GM19372 (cell line): ENCODE measurements at regions not wholly inside any gene's neighbourhood (a gene's known extent, or its start where the extent isn't known, plus 50 kb on each side); places are given as distances from the start of the nearest gene placed in this dataset.
"Not testable (repeated sequence)": the region's sequence is repeated elsewhere in the genome, so short reads cannot be mapped to it uniquely, and the experiment has no call there.

ENCODE experiments used
- ATAC-seq: cut with Tn5 transposase; IDR thresholded peaks from one replicate; pipeline ENCODE4 v1.9.1; 2021; ENCODE audit warnings: mild to moderate bottlenecking, low read depth, moderate library complexity; ENCODE audit not compliant: unreplicated experiment

DNA sequence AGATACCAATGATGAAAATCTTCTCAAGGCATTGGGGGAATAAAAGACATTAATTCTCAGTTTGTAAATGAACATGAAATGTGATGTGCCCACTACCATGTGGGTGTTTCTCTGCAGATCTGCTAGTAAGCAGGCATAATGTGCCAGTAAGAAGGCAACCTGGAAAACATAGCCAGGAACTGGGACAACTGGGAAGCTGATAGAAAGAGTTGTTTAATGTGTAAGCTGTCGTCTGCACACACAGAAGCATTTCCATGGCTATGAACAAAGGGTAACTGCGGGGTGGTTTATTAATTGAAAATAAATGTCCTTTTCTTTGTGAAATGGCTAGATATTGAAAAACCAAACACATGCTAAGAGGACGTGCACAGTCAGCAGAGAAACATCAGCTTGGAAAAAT, 52.0 kb downstream of the ZC3H11B start:
- no peak for ATAC-seq

GRCh38 chr1:219559899-219560298, 53.0 kb downstream of the ZC3H11B start:
- ATAC-seq: no peak

- ATAC-seq: no peak
These were observed 57.1 kb downstream of the ZC3H11B start for GRCh38 chr1:219555806-219556205.

DNA sequence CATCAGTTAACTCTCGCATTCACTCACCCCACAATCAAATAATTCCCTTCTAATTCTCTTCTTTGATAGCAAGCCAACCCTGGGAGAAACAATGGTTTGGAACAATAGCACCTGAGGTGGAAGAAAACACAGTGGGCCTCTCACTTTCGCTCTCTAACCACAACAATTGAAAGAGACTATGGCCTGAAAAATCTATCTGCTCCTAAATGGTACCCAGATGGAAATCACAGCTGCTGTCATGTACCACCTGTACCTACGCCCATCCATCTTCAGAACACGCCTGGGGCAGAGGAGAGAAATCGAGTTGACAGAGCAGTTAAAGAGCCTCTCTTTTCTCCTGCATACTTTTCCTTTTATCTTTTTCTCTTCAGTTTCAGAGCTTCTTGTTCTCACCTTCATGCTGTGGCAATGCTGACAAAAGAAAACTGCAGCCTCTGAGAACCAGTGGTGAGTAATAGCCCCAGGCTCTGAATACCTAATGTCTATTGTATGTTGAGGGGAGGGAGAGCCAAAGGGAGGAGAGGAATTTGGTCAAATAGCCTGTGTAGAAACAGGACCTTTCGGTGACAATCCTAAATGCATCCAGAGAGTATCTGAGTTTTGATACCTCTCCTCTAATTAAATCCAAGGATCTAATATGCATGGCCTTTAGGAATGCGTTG, 57.7 kb downstream of the ZC3H11B start:
- no peak for ATAC-seq

GRCh38 chr1:219553934-219554502, 58.9 kb downstream of the ZC3H11B start:
- no peak for ATAC-seq

DNA sequence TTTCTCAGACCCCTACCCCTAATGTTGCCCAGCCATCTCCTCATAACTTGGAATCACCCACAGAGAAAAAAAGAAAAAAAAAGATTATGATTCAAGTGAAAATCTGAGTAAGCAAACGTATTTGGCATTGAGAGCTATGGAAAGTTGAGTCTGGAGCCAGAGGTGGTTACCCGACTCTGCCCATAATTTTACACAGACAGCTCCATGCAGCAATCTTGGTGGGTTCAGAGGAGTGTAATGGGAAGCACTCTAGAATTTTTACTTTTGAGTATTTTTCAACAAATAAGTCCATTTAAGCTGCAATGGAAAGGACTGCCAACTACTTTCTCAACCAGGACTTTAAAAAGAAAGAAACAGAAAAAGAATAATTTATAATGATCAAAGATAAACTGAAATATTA, 62.7 kb downstream of the ZC3H11B start:
- no peak for ATAC-seq

GRCh38 chr1:219549215-219549614, 63.7 kb downstream of the ZC3H11B start:
- no peak for ATAC-seq

DNA sequence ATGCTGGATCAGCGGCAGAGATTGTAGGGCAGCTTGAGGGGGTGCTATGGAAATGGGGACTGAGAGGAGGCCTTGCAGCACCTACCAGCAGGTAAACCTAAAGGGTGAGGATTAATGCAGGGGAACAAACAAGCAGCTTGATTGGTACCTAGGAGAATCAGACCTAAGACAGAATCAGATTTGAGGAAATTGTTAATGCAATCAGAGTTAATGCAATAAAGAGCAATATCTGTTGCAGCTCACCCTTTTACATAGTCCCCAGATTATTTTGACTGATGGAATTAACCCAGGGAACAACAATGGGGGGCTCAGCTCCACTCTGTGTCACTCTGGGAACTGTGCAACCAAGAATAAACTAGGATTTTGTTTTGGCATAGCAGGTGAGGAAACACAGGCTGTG, 64.5 kb downstream of the ZC3H11B start:
- ATAC-seq: no peak

DNA sequence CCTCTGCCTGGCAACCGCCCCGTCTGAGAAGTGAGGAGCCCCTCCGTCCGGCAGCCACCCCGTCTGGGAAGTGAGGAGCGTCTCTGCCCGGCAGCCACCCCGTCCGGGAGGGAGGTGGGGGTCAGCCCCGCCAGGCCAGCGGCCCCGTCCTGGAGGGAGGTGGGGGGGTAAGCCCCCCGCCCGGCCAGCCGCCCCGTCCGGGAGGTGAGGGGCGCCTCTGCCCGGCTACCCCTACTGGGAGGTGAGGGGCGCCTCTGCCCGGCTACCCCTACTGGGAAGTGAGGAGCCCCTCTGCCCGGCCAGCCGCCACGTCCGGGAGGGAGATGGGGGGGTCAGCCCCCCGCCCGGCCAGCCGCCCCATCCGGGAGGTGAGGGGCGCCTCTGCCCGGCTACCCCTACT, 67.1 kb downstream of the ZC3H11B start:
- not testable (repeated sequence) for ATAC-seq

GRCh38 chr1:219544163-219544846, 68.6 kb downstream of the ZC3H11B start:
- no peak for ATAC-seq

GRCh38 chr1:219542828-219543518, 69.9 kb downstream of the ZC3H11B start:
- ATAC-seq: no peak

DNA sequence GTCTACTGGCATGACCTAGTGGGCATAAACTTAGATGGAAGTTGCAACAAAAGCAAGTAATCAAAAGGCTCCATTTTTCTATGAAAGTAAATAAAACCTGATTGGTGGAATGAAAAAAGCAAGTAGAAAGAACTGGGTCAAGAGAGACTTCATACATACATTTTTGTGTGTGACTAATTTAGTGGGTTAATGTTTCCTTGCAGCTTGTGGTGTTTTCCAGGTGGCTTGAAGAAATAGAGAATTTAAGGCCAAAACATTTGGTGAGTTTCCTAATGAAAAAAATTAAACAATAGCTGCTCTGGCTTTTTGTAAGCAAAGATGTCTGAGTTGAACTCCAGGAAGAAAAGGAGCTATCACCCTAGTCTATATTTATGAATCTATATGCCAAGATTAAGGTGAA, 71.0 kb downstream of the ZC3H11B start:
- no peak for ATAC-seq

DNA sequence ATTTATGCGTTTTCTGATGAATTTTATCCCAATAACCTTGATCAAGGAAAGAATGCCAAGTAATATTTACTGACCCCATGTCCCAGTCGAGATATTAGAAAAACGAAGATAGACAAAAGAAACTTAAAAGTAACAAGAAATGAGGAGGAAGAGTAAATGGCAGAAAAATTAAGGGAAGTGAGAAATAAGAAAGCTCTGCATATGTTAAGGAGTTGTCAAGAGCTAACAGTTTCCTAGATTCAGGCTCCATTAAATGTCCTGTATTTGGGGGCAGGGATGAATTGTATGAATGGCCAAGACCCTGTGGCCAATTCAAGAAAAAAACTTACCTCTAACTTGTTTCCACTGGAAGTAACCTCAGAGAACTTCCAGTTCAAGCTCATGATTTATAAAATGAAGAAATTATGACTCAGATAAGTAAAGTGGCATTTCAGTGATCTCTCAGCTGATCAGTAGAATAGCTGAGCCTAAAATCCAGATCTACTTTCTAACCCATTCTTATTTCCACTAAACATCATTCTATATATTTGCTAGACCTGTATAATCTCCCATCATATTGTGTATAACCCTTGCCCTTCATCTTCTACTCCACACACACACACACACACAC, 73.2 kb downstream of the ZC3H11B start:
- ATAC-seq: no peak

DNA sequence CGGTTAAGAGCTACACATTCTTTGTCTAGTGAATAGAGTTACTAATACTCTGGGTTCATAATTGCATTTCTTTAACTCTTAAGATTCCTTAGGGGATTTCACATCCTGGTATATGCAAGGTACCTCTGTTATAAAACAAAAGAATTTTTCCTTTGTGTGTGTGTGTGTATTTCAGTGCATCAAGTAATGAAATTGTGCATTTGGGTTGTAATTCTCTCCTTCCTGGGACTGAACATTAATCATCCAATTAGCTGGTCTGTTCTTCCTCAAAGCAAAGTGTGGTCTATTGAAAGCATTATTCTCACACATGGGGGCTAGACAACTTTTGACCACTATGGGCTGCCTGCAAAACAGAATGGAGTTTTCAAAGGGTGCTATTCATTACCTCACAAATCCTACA, 74.0 kb downstream of the ZC3H11B start:
- ATAC-seq: no peak

DNA sequence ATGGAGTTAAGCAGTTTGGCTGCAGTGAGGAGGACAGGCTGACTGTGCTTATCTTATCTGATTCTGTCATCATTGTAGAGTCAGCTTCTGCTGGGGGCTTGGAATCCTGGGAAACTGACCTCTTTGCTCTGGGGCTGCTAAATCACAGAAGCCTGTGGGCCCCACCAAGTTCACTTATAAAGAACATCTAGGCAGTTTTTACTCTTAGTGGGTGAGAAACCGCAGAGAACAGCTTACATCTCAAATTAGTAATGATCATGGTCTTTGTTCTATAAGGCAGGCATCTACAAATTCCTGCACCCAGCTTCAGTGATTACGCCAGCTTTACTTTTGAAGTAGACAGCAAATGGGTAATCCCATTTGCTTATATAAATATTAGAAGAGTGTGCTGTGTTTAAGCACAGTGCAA, 75.7 kb downstream of the ZC3H11B start:
- no peak for ATAC-seq

GRCh38 chr1:219536038-219536437, 76.9 kb downstream of the ZC3H11B start:
- no peak for ATAC-seq

- ATAC-seq: no peak
These were observed 77.9 kb downstream of the ZC3H11B start for GRCh38 chr1:219534991-219535390.

DNA sequence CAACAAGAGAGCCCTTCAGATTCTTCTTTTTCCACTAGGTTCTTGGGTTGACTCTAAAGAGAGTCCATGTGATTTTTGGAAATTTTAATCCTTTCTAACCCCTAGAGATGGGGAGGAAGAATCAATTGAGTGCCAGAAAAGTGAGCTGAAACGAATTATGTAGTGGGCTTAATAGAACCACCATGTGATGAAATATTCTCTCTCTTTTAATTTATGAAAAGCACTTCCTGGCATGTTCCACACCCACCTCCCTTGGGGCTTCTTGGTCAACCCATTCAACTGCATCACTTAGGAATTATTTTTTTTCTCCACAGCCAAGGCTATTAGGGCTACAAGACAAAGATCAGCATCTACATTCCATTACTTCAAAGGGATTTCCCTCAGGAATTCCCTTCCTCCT, 79.6 kb downstream of the ZC3H11B start:
- ATAC-seq: no peak

GRCh38 chr1:219529116-219529515, 83.8 kb downstream of the ZC3H11B start:
- no peak for ATAC-seq

GRCh38 chr1:219528633-219529032, 84.3 kb downstream of the ZC3H11B start:
- ATAC-seq: no peak

- ATAC-seq: no peak
These were observed 84.9 kb downstream of the ZC3H11B start for GRCh38 chr1:219527994-219528393.
